Endodermal cell (in vitro differentiated cells): ENCODE measurements at regions not wholly inside any gene's neighbourhood (a gene's known extent, or its start where the extent isn't known, plus 50 kb on each side); places are given as distances from the start of the nearest gene placed in this dataset.

Experiments
- DNase-seq: peaks from one replicate; pipeline ENCODE4 v3.0.0-alpha.2; 2017
- H3K27ac ChIP-seq: 2 replicates; pipeline ENCODE4 v1.5.1; 2013; ENCODE audit warnings: mild to moderate bottlenecking, low read depth, low read length, moderate library complexity
- H3K27me3 ChIP-seq: 2 replicates; pipeline ENCODE4 v1.6.1; 2013; ENCODE audit warnings: mild to moderate bottlenecking, low read length, moderate library complexity; ENCODE audit not compliant: insufficient read depth, control insufficient read depth, poor library complexity, severe bottlenecking
- H3K36me3 ChIP-seq: 2 replicates; pipeline ENCODE4 v1.7.0; 2013; ENCODE audit warnings: mild to moderate bottlenecking, low read length, moderate library complexity; ENCODE audit not compliant: control insufficient read depth, insufficient read depth
- H3K4me1 ChIP-seq: one replicate; pipeline ENCODE4 v1.7.0; 2013; ENCODE audit warnings: low read length; ENCODE audit not compliant: control insufficient read depth, insufficient read depth
- H3K4me3 ChIP-seq: 2 replicates; pipeline ENCODE4 v1.5.1; 2013; ENCODE audit warnings: mild to moderate bottlenecking, low read length, moderate library complexity
- H3K9ac ChIP-seq: 2 replicates; pipeline ENCODE4 v1.6.1; 2013; ENCODE audit warnings: mild to moderate bottlenecking, low read length, moderate library complexity; ENCODE audit not compliant: poor library complexity, severe bottlenecking; ENCODE audit errors: extremely low read depth
- H3K9me3 ChIP-seq: 2 replicates; pipeline ENCODE4 v1.6.1; 2013; ENCODE audit warnings: mild to moderate bottlenecking, low read length, moderate library complexity; ENCODE audit not compliant: control insufficient read depth
- H3K27ac Mint-ChIP-seq: 2 replicates; pipeline ENCODE4 v1.8.0; 2020; ENCODE audit warnings: mixed read lengths
- H3K27me3 Mint-ChIP-seq: 2 replicates; pipeline ENCODE4 v1.8.0; 2021; ENCODE audit warnings: mild to moderate bottlenecking, mixed read lengths; ENCODE audit not compliant: insufficient read depth
- H3K36me3 Mint-ChIP-seq: 2 replicates; pipeline ENCODE4 v1.8.0; 2020; ENCODE audit warnings: low read depth, mixed read lengths
- H3K4me1 Mint-ChIP-seq: 2 replicates; pipeline ENCODE4 v1.8.0; 2020; ENCODE audit warnings: mixed read lengths
- H3K4me3 Mint-ChIP-seq: 2 replicates; pipeline ENCODE4 v1.8.0; 2020; ENCODE audit warnings: mild to moderate bottlenecking, moderate library complexity, mixed read lengths
- H3K9me3 Mint-ChIP-seq: 2 replicates; pipeline ENCODE4 v1.8.0; 2020; ENCODE audit warnings: mild to moderate bottlenecking, mixed read lengths
- CTCF ChIP-seq: fragments of 200-600 bp; sonication (generic); conservative IDR thresholded peaks from 2 replicates; pipeline ENCODE4 v1.5.0; 2021; ENCODE audit warnings: antibody characterized with exemption, mild to moderate bottlenecking
- WGBS, 2 experiments: methylation state at CpG; one replicate each; pipeline versions ENCODE4 v1.1.5 to v1.1.7; 2013; ENCODE audit warnings: missing lambda C conversion rate in 2 of 2, mixed read lengths in 1 of 2; ENCODE audit not compliant: insufficient coverage in 1 of 2, insufficient read length in 1 of 2; 5-methylcytosine and 5-hydroxymethylcytosine counted together

- peaks cover 7% of the 10 kb centered on the region for H3K4me1 ChIP-seq
- no peaks in the 10 kb centered on the region for H3K36me3 ChIP-seq
- H3K27me3 ChIP-seq = peaks cover 15% of the 10 kb centered on the region
- Mint-ChIP-seq H3K27ac (no peak overlapping the region), H3K27me3 (peaks cover 11% of the 10 kb centered on the region), H3K9me3 (no peaks in the 10 kb centered on the region), H3K36me3 (no peaks in the 10 kb centered on the region), H3K4me1 (peaks cover 48% of the 10 kb centered on the region), H3K4me3 (no peak overlapping the region)
- H3K27ac ChIP-seq = no peak overlapping the region
- no peak overlapping the region for H3K9ac ChIP-seq
- no peak for DNase-seq
- WGBS, 2 experiments = 80 to 88% methylated on average over 1 of the region's 1 CpG
- H3K4me3 ChIP-seq = no peak overlapping the region
- H3K9me3 ChIP-seq = no peaks in the 10 kb centered on the region
- no peak for TF ChIP-seq CTCF
Measured at GRCh38 chr4:138894709-138895108, 120.9 kb upstream of the NOCT start.

- Histone ChIP-seq H3K9ac (no peak overlapping the region), H3K36me3 (no peaks in the 10 kb centered on the region), H3K27me3 (peaks cover 15% of the 10 kb centered on the region), H3K4me3 (no peak overlapping the region), H3K9me3 (no peaks in the 10 kb centered on the region), H3K4me1 (peaks cover 7% of the 10 kb centered on the region), H3K27ac (no peak overlapping the region)
- no peak for DNase-seq
- no peak overlapping the region for H3K4me3 Mint-ChIP-seq
- H3K36me3 Mint-ChIP-seq = no peaks in the 10 kb centered on the region
- H3K9me3 Mint-ChIP-seq = no peaks in the 10 kb centered on the region
- TF ChIP-seq CTCF = no peak
- H3K27me3 Mint-ChIP-seq = peaks cover 11% of the 10 kb centered on the region
- H3K27ac Mint-ChIP-seq = no peak overlapping the region
- H3K4me1 Mint-ChIP-seq = peaks cover 44% of the 10 kb centered on the region
Measured at GRCh38 chr4:138894011-138894410, 121.6 kb upstream of the NOCT start.

GRCh38 chr4:138892483-138893407 is 122.8 kb upstream of the NOCT start:
- Mint-ChIP-seq H3K36me3 (peaks cover 2% of the 10 kb centered on the region), H3K4me3 (no peak overlapping the region), H3K27me3 (peaks cover 11% of the 10 kb centered on the region), H3K27ac (no peak overlapping the region), H3K9me3 (peaks cover 7% of the 10 kb centered on the region), H3K4me1 (peaks cover 33% of the 10 kb centered on the region)
- TF ChIP-seq CTCF = no peak
- Histone ChIP-seq H3K27ac (no peak overlapping the region), H3K4me1 (no peaks in the 10 kb centered on the region), H3K27me3 (peaks cover 15% of the 10 kb centered on the region), H3K9ac (no peak overlapping the region), H3K4me3 (no peak overlapping the region), H3K9me3 (peaks cover 2% of the 10 kb centered on the region), H3K36me3 (no peaks in the 10 kb centered on the region)
- no peak for DNase-seq
- 94 to 96% methylated on average over 8 to 13 of the region's 13 CpGs for WGBS, 2 experiments
